ENCODE measurements at regions not wholly inside any gene's neighbourhood (a gene's known extent, or its start where the extent isn't known, plus 50 kb on each side); places are given as distances from the start of the nearest gene placed in this dataset.

DNA sequence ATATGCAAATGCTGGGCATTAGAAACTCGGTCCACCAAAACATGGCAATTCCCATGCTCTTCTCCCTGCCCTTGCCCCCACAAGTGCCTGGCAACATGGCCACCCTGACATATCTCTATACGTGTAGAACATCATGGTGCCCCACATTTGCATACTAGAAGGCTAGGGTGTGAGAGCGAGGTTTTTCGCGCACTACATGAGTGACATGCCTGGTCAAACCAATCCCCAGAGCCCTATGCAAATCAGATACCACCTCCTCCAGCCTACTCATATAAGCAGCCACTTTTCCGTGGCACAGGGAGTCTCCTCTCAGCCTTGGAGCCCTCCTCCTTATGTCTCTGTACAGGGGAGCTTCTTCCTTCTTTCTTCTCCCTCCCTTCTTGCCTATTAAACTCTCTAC, 296.1 kb upstream of the GULP1 start:
- TF ChIP-seq POLR2AphosphoS5 (IDR thresholded peaks at IDR 0.05) (no peak), EP300 (IDR thresholded peaks at IDR 0.05) (no peak)

Measured in stomach (tissue), 4 donors.